B cell (primary cell): ENCODE measurements at regions not wholly inside any gene's neighbourhood (a gene's known extent, or its start where the extent isn't known, plus 50 kb on each side); places are given as distances from the start of the nearest gene placed in this dataset.
"Not testable (repeated sequence)": the region's sequence is repeated elsewhere in the genome, so short reads cannot be mapped to it uniquely, and the experiment has no call there.

Experiments
- ATAC-seq: fragments of 200-7000 bp; cut with Tn5 transposase; one replicate; pipeline ENCODE4 v1.10.0; 2021; ENCODE audit warnings: low read depth, mild to moderate bottlenecking, moderate number of reproducible peaks, moderate library complexity
- CTCF ChIA-PET: fragments of 350-600 bp; sonication (Branson Sonifier 250); formaldehyde crosslinking; loops from one replicate; lab custom pipeline; 2021; ENCODE audit warnings: antibody characterized with exemption, inconsistent platforms; lab: Charles Lee
- POLR2A ChIA-PET: fragments of 350-600 bp; sonication (Branson Sonifier 250); formaldehyde crosslinking; loops from one replicate; lab custom pipeline; 2021; ENCODE audit warnings: antibody characterized with exemption; lab: Charles Lee
- DNase-seq: peaks from one replicate; pipeline ENCODE4 v3.0.0; 2013
- H2AFZ ChIP-seq: 2 replicates; pipeline ENCODE4 v1.6.1; 2012; ENCODE audit warnings: mild to moderate bottlenecking, low read depth, low read length; ENCODE audit not compliant: insufficient read depth, poor library complexity, severe bottlenecking
- H3K27ac ChIP-seq, 2 donors: 1 replicate in 1 of 2; 2 replicates in 1 of 2; pipeline ENCODE4 v1.5.1; 2012 to 2013; ENCODE audit warnings: low read length in 2 of 2, mild to moderate bottlenecking in 2 of 2, moderate library complexity in 1 of 2
- H3K27me3 ChIP-seq, 4 experiments: fragments of 200-600 bp in 1 of 4; sonication (generic) in 1 of 4; replicated peaks in 1 of 4; 1 replicate in 2 of 4; 2 replicates in 2 of 4; pipeline versions ENCODE4 v1.6.1 to v1.7.0; 2013 to 2016; ENCODE audit warnings: low read length in 3 of 4, mild to moderate bottlenecking in 2 of 4, mixed read lengths in 1 of 4, moderate library complexity in 1 of 4; ENCODE audit not compliant: insufficient read depth in 4 of 4, control insufficient read depth in 3 of 4; ENCODE audit errors: control extremely low read depth in 1 of 4
- H3K36me3 ChIP-seq, 2 experiments: replicated peaks in 1 of 2; 1 replicate in 1 of 2; 2 replicates in 1 of 2; pipeline versions ENCODE4 v1.6.1 to v1.7.1; 2013; ENCODE audit warnings: low read length in 1 of 2; ENCODE audit not compliant: insufficient read depth in 2 of 2, control insufficient read depth in 1 of 2; ENCODE audit errors: control extremely low read depth in 1 of 2, extremely low read depth in 1 of 2
- H3K4me1 ChIP-seq, 2 donors: fragments of 200-600 bp in 1 of 2; sonication (generic) in 1 of 2; 1 replicate in 1 of 2; 2 replicates in 1 of 2; pipeline versions ENCODE4 v1.5.1 to v1.6.1; 2013 to 2017; ENCODE audit warnings: low read length in 2 of 2; ENCODE audit not compliant: control insufficient read depth in 2 of 2, insufficient read depth in 2 of 2
- H3K4me2 ChIP-seq: replicated peaks from 2 replicates; pipeline ENCODE3; 2012; ENCODE audit warnings: mild to moderate bottlenecking, low read depth, low read length; ENCODE audit not compliant: poor library complexity, severe bottlenecking
- H3K4me3 ChIP-seq, 5 experiments: fragments of 200-600 bp in 1 of 5; sonication (generic) in 1 of 5; 1 replicate in 3 of 5; 2 replicates in 2 of 5; pipeline versions ENCODE4 v1.5.1 to v1.7.0; 2011 to 2016; ENCODE audit warnings: low read length in 4 of 5, mild to moderate bottlenecking in 4 of 5, low read depth in 2 of 5, control low read depth in 1 of 5, moderate library complexity in 1 of 5; ENCODE audit not compliant: insufficient read depth in 1 of 5; ENCODE audit errors: control extremely low read depth in 1 of 5, extremely low read depth in 1 of 5
- H3K79me2 ChIP-seq: fragments of 200-600 bp; sonication (generic); one replicate; pipeline ENCODE4 v1.6.0; 2016; ENCODE audit warnings: low read length; ENCODE audit not compliant: control insufficient read depth, insufficient read depth
- H3K9ac ChIP-seq: fragments of 200-600 bp; sonication (generic); 2 replicates; pipeline ENCODE4 v1.6.1; 2017; ENCODE audit warnings: mild to moderate bottlenecking, low read length, moderate library complexity
- H3K9me3 ChIP-seq, 3 donors: one replicate each; pipeline versions ENCODE4 v1.6.1 to v1.7.1; 2013; ENCODE audit warnings: low read length in 2 of 3; ENCODE audit not compliant: control insufficient read depth in 2 of 3, insufficient read depth in 1 of 3; ENCODE audit errors: control extremely low read depth in 1 of 3
- H4K20me1 ChIP-seq: 2 replicates; pipeline ENCODE4 v1.6.0; 2012; ENCODE audit warnings: mild to moderate bottlenecking, low read length; ENCODE audit not compliant: insufficient read depth, control insufficient read depth, poor library complexity, severe bottlenecking
- H3K27ac Mint-ChIP-seq: one replicate; pipeline ENCODE4 v1.8.0; 2021; ENCODE audit warnings: mixed read lengths
- H3K27me3 Mint-ChIP-seq: one replicate; pipeline ENCODE4 v1.8.0; 2021; ENCODE audit warnings: mixed read lengths
- H3K4me1 Mint-ChIP-seq: one replicate; pipeline ENCODE4 v1.8.0; 2021; ENCODE audit warnings: mixed read lengths
- H3K4me3 Mint-ChIP-seq: one replicate; pipeline ENCODE4 v1.8.0; 2021; ENCODE audit warnings: mixed read lengths
- H3K9me3 Mint-ChIP-seq: one replicate; pipeline ENCODE4 v1.8.0; 2022; ENCODE audit warnings: mixed read lengths; ENCODE audit not compliant: insufficient read depth
- EZH2 ChIP-seq: IDR thresholded peaks from 2 replicates; pipeline ENCODE4 v1.6.1; 2012; ENCODE audit warnings: borderline replicate concordance, low read depth, mild to moderate bottlenecking, moderate library complexity, low read length; ENCODE audit not compliant: insufficient read depth, poor library complexity, severe bottlenecking
- WGBS: methylation state at CpG from one replicate; pipeline ENCODE4 v1.1.5; 2013; ENCODE audit warnings: missing lambda C conversion rate; ENCODE audit not compliant: insufficient coverage; 5-methylcytosine and 5-hydroxymethylcytosine counted together
- intact Hi-C: fragments of 100-400 bp; cut with micrococcal nuclease; formaldehyde crosslinking; loops from one replicate; pipeline ENCODE4 v1.10.0; 2022
- TF ChIP-seq, protein P1 (sequence below): fragments of 200-600 bp; IDR thresholded peaks from one replicate; pipeline ENCODE4 v1.8.0; 2022; ENCODE audit warnings: antibody characterized with exemption, mild to moderate bottlenecking

DNA sequence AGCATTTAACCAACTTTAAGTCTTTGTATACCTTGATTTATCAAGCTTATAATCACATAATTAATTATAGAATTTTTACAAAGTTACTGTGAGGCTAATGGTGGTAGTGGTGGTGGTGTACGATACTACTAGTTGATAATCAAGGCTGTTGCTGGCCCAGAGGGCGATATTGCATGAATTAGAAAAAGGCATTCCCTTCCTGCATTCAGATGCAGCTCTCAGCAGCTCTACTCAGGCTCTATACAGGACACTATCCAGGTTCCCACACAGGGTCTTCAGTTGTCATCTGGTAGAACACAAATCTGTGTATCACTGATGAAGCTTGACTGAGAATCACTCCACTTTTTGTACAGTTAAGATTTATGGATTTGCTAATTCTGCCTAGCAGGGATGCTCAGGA, 562.8 kb upstream of the C9orf72 start:
- CTCF ChIA-PET = no interaction called here

DNA sequence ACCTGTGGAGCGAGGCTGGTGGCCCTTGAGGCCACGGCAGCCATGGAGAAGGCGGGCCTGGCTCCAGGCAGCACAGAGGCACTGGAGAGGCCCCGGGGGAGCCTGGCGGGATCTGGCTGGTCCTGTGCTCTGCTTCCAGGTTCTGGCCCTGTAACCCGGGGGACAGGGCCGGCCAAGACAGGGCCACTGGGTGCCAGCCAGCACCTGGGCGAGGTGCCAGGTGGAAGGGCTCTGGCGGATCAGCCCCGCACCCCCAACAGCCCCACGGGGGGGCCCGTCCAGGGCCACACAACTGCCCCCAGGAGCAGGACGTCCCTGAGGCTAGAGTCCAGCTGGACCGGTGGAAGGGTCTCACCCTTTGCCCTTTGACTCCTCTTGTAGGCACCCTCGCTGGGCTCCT, 574.1 kb upstream of the C9orf72 start:
- CTCF ChIA-PET, H4K20me1 ChIP-seq, H3K27me3 ChIP-seq, H3K4me2 ChIP-seq, H3K4me1 ChIP-seq, DNase-seq, H3K4me3 ChIP-seq, H3K9me3 Mint-ChIP-seq, H2AFZ ChIP-seq, ATAC-seq, H3K4me1 Mint-ChIP-seq, H3K27ac ChIP-seq, H3K27me3 Mint-ChIP-seq, H3K4me3 Mint-ChIP-seq, intact Hi-C loops, H3K36me3 ChIP-seq, H3K27ac Mint-ChIP-seq, POLR2A ChIA-PET, H3K9ac ChIP-seq, H3K79me2 ChIP-seq: not testable (repeated sequence)
- 92% methylated on average over 10 of the region's 15 CpGs for WGBS
- H3K9me3 ChIP-seq = peaks cover 0 to 20% (median 0%) of the 10 kb centered on the region in 3 donors

More for the DNA sequence above, 562.8 kb upstream of the C9orf72 start:
- TF ChIP-seq, protein P1, sequence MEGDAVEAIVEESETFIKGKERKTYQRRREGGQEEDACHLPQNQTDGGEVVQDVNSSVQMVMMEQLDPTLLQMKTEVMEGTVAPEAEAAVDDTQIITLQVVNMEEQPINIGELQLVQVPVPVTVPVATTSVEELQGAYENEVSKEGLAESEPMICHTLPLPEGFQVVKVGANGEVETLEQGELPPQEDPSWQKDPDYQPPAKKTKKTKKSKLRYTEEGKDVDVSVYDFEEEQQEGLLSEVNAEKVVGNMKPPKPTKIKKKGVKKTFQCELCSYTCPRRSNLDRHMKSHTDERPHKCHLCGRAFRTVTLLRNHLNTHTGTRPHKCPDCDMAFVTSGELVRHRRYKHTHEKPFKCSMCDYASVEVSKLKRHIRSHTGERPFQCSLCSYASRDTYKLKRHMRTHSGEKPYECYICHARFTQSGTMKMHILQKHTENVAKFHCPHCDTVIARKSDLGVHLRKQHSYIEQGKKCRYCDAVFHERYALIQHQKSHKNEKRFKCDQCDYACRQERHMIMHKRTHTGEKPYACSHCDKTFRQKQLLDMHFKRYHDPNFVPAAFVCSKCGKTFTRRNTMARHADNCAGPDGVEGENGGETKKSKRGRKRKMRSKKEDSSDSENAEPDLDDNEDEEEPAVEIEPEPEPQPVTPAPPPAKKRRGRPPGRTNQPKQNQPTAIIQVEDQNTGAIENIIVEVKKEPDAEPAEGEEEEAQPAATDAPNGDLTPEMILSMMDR = no peak
- TF ChIP-seq EZH2 = no peak
- H3K27me3 ChIP-seq = no peaks in the 10 kb centered on the region
- ATAC-seq = no peak
- no peak for DNase-seq
- no peak overlapping the region for H3K4me3 Mint-ChIP-seq
- H3K9me3 Mint-ChIP-seq = no peaks in the 10 kb centered on the region
- H3K36me3 ChIP-seq = no peaks in the 10 kb centered on the region
- intact Hi-C loops = no loop called here
- H3K27ac Mint-ChIP-seq = no peak overlapping the region
- no peaks in the 10 kb centered on the region for H3K27me3 Mint-ChIP-seq
- POLR2A ChIA-PET = no interaction called here
- no peak overlapping the region for H3K9ac ChIP-seq
- H3K4me1 Mint-ChIP-seq = no peaks in the 10 kb centered on the region
- no peaks in the 10 kb centered on the region for H3K9me3 ChIP-seq
- no peak overlapping the region for H3K4me3 ChIP-seq
- no peak overlapping the region for H2AFZ ChIP-seq
- H3K4me1 ChIP-seq = no peaks in the 10 kb centered on the region
- no peaks in the 10 kb centered on the region for H3K79me2 ChIP-seq
- WGBS = 60% methylated on average over 1 of the region's 2 CpGs
- H4K20me1 ChIP-seq = no peaks in the 10 kb centered on the region
- H3K4me2 ChIP-seq = no peak overlapping the region
- no peak overlapping the region for H3K27ac ChIP-seq

DNA sequence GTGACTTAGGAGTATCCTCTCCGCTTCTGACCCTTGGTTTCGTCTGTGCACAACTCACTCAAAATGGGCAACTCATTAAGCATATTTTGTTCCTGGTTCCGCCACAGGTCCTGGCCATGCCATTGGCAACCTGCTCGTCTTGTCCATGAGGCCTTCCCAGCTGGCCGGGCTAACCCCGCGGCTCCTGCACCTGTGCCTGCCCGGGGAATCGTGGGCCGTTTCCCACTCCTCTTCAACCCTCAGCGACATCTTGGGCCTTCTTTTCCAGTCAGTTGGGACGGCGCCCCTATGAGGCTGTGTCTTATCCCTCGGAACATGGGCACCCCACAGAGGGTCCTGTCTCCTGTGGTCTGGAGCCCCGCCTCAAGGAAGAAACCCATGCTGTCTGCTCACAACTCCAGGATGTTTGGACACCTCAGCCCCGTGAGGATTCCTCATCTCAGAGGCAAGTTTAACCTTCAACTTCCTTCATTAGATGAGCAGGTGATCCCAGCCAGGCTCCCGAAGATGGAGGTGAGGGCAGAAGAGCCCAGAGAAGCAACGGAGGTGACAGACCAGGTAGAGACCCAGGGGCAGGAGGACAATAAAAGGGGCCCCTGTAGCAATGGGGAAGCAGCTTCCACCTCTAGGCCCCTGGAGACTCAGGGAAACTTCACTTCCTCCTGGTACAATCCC, 574.8 kb upstream of the C9orf72 start:
- 98% methylated on average over 15 of the region's 18 CpGs for WGBS

More for the DNA sequence above, 574.8 kb upstream of the C9orf72 start:
- H3K9me3 ChIP-seq = peaks cover 0 to 20% (median 0%) of the 10 kb centered on the region in 3 donors
- H3K27ac Mint-ChIP-seq, H3K9me3 Mint-ChIP-seq, H3K27ac ChIP-seq, H4K20me1 ChIP-seq, DNase-seq, H3K9ac ChIP-seq, CTCF ChIA-PET, H3K4me1 ChIP-seq, H3K79me2 ChIP-seq, H3K4me3 Mint-ChIP-seq, H3K27me3 Mint-ChIP-seq, ATAC-seq, H3K4me3 ChIP-seq, POLR2A ChIA-PET, H3K36me3 ChIP-seq, intact Hi-C loops, H3K4me2 ChIP-seq, H3K27me3 ChIP-seq, H3K4me1 Mint-ChIP-seq, H2AFZ ChIP-seq: not testable (repeated sequence)
